AG09319 (cell line): ENCODE measurements at regions not wholly inside any gene's neighbourhood (a gene's known extent, or its start where the extent isn't known, plus 50 kb on each side); places are given as distances from the start of the nearest gene placed in this dataset.

Experiments
- DNase-seq: peaks from one replicate; pipeline ENCODE4 v3.0.0-alpha.2; 2010; ENCODE audit warnings: low read depth; ENCODE audit errors: extremely low read depth
- CTCF ChIP-seq: IDR thresholded peaks from 2 replicates; pipeline ENCODE4 v1.5.1; 2011; ENCODE audit warnings: low read depth, mild to moderate bottlenecking, inconsistent platforms, low read length, moderate library complexity

GRCh38 chr7:115429918-115430317 lies 508.0 kb downstream of the MDFIC start:
- TF ChIP-seq CTCF: no peak
- DNase-seq: no peak

- TF ChIP-seq CTCF: no peak
- no peak for DNase-seq
These were observed 495.8 kb downstream of the MDFIC start for GRCh38 chr7:115417662-115418061.

- DNase-seq: no peak
- TF ChIP-seq CTCF: no peak
These were observed 489.2 kb downstream of the MDFIC start for GRCh38 chr7:115410972-115411686.

GRCh38 chr7:115410434-115410820 lies 488.5 kb downstream of the MDFIC start:
- no peak for DNase-seq
- TF ChIP-seq CTCF: no peak

- DNase-seq: no peak
- TF ChIP-seq CTCF: no peak
These were observed 488.0 kb downstream of the MDFIC start for GRCh38 chr7:115409682-115410433.

GRCh38 chr7:115406219-115406618 lies 484.3 kb downstream of the MDFIC start:
- TF ChIP-seq CTCF: no peak

GRCh38 chr7:115387137-115387536 lies 465.2 kb downstream of the MDFIC start:
- DNase-seq: no peak
- no peak for TF ChIP-seq CTCF

More at GRCh38 chr7:115406219-115406618, 484.3 kb downstream of the MDFIC start:
- no peak for DNase-seq
